NCI-H1694 (cell line): ENCODE measurements at regions not wholly inside any gene's neighbourhood (a gene's known extent, or its start where the extent isn't known, plus 50 kb on each side); places are given as distances from the start of the nearest gene placed in this dataset.
"Not testable (repeated sequence)": the region's sequence is repeated elsewhere in the genome, so short reads cannot be mapped to it uniquely, and the experiment has no call there.

Experiments used
- DNase-seq: peaks from one replicate; lab custom pipeline; 2025; lab: John Stamatoyannopoulos, UW

DNA sequence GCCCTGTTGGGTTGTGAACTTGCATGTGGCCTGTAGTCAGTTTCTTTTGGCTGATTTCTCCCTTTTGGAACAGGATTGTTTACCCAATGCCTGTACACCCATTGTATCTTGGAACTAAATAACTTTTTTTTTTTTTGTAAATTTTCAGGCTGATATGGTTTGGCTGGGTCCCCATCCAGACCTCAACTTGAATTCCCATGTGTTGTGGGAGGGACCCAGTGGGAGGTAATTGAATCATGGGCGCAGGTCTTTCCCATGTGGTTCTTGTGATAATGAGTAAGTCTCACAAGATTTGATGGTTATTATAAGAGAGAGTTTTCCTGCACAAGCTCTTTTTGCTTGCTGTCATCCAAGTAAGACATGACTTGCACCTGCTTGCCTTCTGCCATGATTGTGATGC lies 253.8 kb upstream of the GBE1 start:
- no peak for DNase-seq

DNA sequence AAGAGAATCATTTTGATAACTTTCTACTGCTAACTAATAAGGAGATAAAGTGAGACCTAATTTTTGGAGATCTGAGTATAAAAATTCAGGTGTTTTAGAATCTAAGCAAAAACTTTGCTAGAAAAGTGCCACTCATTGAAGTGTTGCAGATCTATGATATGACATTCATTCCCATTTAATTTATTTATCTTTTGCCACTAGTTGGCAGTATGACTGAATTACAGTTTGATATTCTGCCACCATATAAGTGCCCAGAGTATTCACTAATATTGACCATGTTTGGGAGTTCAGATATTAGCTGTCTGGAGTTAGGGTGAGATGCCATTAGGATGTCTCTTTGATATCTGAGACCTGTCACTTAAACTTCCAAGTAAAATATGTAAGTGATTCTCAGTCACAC lies 251.3 kb upstream of the GBE1 start:
- no peak for DNase-seq

DNA sequence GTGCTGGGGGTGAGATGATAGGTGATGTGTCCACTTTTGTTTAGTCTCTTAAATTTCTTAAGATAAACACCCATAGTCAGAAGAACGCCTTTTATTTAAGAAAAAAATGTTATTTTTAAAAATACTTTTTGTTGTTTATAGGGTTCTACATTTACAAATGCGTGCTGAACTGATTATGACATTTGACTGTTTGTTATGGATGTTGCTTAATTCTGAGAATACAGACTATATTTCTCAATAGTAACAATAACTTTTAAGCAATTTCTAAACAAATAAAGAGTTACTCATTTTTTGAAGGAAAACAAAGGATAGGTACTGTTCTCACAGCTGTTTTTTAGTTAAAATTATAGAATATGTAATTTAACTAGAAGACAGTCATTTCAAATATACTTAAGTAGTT lies 249.9 kb upstream of the GBE1 start:
- no peak for DNase-seq

DNA sequence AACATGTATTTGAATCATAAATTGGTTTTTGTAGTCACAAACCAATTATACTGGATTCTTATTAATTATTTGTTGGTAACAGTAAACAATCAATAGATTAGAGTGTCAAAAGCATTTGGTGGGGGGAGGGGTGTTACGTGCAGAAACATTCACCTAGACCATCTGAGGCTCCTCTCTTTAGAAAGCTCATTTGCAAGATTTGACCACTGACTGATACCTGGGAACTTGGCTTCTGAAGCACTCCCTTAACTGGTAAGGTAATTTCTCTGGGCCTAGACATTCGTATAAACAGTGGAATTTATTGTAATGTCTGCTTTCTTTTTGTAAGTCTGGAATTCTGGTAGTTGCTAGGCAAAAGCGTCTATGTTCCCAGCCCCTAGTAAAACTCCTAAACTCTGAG lies 243.8 kb upstream of the GBE1 start:
- no peak for DNase-seq

DNA sequence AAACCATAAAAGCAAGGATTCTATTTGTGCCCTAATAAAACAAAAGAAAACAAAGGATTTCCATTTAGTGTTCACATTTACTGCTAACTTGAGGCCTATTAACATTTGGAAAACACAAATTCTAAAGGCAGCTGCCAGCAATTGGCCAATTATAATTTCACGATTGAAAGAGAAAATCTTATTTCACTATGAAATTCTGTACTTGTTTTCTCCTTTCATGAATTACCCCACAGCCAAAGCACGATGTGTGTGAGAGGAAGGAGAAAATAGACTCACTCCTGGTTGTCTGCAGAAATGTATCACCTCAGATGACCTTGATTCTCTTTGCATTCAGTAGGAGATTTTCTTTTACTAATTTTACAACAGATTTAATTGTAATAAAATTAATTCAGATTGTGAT lies 242.8 kb upstream of the GBE1 start:
- DNase-seq: no peak

DNA sequence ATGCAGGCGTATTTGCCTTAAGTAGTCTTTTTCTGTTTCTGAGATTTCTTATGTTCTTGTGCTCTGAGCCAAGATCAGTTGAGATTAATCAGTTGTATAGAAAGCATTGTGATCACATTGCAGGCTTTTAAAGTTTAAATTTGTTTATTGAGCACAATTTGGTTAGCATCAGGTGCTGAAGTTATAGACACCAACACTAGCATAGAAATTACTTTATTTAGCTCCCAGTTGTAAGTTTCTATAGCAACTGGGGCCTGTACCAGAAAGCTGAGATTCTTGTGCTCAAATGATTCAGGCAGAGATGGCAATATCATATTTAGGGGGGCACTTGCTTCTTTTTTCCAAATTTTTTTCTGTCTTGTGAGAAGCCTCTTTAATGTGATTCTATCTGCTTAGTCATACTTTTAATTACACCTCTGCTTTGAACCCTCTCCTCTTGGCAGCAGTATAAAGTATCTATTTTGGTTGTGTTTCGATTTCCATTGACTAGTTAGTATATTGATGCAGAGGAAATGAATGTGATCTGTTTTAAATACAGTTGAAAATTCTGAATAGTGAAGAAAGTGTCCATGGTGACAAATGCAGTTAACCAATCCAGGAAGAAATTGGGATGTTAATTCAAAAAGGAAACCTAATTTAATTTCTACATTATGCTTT lies 241.7 kb upstream of the GBE1 start:
- DNase-seq: no peak

DNA sequence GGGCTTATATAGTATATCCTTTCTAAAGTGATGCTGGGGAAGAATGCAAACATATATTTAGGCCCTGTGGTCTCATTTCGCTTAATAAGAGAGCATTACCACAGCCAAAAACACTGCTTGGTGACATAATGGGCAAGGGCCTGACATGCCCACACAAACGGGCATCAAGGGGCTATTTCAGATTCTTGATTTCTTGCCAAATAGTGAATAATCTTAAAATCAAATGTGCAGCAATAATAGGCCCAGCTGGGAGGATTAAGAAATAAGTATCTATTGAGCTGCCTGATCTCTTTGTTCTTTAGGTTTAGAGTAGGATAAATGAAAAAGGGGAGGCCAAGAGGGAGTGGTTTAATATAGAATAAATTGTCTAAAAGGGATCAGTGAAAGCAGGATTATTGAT lies 241.0 kb upstream of the GBE1 start:
- DNase-seq: no peak

DNA sequence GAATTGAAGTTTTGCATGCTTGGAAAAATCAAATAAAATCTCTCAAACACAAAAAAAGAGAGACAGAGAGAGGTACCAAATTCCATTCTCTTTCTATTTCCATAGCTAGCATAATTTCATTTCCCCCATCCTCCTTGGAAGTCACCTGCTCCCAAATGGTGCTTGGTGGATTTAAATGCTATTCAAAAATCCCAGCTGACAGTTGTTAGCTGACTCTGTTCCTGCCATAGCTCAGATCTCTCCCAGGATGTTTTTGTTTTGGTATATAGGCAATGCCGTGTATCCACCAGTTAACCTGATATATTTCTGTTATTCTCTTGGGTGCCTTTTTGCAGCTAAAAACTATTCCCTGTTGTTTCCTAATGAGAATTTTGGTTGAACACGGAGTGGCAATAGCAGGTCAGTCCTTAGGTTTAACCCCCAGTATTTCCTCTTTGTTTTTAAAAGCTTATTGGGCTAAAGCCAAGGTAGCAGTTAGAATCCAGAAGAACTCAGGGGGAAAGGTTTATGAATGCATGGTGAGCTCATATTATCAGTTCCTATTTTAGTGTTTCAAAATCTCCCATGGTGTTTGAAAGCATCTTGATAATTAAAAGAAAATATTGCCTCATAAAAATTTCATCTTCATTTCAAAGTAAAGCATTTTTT lies 240.0 kb upstream of the GBE1 start:
- no peak for DNase-seq

DNA sequence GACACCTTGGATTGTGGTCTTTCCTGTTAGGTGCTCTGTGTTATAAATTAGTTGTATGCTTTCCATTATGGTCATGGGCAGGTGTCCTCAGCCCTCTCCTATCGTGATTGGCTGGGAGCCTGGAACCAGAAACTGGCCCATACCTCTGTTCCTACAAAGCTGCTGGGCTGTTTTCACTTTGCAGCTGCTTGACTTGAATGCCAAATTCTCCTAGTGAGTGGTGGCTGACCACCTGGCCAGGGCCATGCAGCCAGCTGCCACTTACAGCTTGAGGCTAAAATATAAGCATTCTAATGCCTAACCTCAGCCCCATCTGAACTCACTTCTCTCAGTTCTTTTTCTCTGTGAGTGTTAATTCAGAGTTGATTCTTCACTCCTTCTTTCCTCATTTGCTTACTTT lies 239.3 kb upstream of the GBE1 start:
- no peak for DNase-seq

DNA sequence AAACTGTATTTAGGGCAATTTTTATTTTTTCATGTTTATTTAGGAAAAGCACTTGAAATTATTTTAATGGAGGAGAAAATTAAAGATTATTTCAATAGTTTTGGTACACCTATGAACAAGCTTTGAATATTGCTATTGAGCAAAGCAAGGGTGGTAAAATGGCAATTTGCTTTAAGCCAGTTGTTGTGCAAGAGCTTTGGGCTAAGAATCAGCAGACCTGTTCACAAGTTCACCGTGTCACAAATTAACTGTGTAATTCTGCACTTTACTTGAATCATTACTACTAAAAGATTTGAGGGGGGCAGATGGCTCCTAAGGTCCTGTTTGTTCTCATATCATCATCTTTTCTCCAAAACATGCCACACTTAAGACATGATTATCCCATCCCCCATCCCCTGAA lies 238.9 kb upstream of the GBE1 start:
- no peak for DNase-seq

DNA sequence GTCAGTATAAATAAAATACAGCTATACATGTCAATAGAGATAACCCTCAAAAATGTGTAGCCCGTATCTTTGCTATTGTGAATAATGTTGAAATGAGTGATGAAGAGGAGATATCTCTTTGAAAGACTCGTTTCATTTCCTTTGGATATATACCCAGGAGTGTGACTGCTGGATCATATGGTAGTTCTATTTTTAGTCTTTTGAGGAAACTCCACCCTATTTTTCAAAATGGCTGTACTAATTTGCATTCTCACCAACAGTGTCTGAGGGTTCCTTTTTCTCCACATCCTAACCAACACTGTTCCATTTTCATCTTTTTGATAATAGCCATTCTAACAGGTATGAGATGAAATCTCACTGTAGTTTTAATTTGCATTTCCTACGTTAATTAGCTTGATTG lies 237.5 kb upstream of the GBE1 start:
- no peak for DNase-seq

DNA sequence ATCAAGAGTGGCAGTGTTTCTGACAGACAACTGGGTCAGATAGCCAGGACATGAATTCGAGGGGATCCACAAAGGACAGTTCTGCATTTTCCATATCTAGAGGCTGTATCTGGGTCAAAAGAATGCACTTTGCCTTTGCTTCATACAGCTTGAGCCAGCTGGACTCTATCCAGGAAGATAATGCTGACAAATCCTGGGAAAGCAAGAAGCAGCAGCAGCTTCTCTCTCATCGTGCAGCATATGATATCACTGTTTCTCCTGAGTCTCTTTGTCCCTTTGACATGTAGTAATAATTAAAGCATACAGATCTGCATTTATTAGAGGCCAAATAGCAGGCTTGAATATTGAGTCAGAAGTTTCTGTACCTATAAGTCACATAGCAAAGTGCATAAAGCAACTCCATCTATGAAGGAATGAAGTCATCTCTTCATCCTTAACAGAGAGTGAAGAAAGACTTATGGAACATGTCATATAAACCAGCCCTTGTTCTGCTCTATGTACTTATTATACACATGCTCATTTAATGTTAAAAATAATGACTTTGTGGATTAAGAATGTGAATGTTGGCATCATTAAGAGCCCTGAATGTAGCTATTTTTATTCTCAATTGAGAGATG lies 236.8 kb upstream of the GBE1 start:
- DNase-seq: no peak

DNA sequence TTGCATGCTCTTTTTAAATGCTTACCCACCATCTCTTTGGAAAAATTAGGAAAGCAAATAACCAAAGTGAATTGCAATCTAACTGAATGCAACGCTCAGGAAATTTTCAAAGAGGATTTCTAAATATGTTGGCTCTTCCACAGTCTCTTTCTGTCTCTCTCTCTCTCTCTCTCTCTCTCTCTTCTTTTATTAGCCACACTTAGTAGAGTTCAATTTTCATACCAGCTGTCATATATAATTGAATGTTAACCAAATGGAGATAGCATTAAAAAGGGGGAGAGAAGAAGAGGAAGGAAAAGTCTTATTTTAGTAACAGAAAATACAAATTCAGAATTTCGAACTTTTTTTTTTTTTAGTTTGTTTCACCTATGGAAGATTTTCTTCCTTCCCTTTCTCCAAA lies 235.9 kb upstream of the GBE1 start:
- no peak for DNase-seq

DNA sequence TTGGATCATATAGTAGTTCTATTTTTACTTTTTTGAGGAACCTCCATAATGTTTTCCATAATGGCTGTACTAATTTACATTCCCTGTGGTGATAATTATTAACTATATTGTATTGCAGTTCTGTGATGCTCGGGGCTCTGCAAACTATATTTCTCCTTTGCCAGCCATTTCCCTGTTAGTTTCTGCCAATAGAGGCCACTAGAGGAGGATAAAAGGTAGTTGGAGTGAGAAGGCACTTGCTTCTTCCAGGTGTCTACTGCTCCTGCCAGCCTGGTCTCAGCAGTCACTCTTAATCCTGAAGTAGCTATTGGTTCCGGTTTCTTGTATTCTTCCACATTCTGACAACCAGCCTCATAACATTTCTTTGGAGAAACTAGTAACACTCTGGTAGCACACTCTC lies 233.9 kb upstream of the GBE1 start:
- no peak for DNase-seq

DNA sequence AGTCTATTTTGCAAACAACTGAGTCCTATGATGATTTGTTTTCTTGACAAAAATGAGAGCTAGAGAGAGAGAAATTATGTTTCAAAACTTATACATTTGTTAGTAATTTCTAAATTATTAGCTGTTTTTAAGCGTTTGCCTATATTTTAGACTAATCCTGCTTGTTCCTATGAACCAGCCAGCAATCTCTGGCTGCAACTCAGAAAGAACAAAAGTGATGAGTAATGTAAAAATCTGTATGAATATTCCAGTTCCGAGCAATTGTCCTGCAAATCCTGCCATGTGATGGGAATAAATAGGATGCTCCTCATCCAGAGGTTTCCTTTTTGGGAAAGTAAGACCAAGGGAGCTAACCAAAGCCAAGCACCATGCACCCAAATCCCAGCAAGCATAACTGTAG lies 228.3 kb upstream of the GBE1 start:
- no peak for DNase-seq

DNA sequence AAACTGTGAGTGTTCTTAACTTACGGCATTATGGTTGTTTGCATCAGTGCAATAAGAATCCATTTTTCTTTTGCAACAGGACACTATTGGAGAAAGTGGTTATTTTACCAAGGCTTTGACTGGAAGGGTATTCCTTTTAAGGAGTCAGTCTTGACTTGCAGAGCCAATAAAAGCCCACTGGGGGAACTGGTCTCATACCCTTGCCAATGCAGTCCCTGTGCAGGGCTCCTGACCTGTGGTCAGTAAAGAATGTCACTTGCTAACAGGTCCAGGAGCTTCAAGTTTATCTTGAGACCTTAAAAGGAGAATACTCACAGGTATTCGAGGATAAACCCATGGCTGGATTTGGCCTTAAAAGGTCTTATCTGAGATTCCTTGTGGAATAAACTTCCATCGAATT lies 227.8 kb upstream of the GBE1 start:
- no peak for DNase-seq

DNA sequence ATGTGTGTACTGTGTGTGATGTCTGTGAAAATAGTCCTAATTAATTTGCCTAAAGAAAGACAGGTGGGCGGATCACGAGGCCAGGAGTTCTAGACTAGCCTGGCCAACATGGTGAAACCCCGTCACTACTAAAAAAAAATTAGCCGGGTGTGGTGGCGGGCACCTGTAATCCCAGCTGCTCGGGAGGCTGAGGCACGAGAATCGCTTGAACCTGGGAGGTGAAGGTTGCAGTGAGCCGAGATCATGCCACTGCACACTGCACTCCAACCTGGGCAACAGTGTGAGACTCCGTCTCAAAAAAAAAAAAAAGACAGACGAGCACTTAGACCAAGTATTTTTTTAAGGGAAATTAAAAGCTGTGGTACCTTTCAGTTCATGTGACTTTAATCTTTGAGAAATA lies 226.0 kb upstream of the GBE1 start:
- DNase-seq: not testable (repeated sequence)

DNA sequence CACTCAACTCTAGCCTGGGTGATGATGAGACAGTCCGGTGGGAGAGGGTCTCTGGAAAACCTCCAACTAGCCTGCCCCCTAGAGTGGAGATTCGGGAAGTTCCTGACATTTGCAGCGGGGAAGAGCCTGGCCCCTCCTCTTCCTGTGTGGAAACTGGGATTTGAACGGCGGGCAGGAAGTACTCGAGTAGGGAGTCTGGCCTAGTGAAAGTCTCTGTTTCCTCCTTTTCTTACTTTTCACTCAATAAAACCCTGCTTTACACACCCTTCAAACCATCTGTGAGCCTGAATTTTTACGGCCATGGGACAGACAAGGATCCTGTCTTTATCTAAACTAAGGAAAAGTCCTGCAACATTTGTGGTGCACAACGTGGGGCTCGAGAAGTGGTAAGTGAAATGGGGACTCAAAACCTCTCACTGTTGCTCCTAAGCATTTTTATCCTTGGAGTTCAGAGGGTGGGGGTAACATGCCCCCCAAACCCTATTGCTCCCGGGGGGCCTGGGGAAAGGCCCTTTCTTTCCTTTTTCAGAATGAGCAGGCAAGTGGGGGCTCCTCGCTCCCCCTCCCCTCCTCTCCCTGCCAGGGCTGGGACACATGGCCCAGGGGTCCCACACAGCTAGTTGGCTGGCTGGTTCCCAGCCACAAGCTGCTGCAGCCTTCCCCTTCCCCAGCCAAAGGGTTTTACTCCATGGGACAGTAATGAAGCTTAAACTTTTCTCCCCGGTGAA lies 224.7 kb upstream of the GBE1 start:
- no peak for DNase-seq

DNA sequence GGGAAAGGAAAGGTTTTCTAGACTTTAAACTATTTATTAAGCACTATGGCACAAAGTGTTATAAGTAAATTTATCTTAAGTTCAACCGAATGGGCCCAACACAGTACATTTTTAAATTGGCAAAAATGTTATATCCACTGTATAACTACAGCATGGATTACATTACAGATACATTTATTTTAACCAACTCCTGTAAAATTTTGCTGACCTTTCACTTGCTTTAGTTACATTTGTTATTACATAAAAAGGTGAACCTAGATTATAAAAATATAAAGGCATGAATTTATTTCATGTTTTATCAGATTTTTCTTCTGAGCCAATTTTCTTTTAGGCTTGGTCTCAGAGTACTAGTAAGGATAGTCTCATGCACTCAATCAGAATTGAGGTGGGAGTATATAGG lies 221.9 kb upstream of the GBE1 start:
- no peak for DNase-seq

DNA sequence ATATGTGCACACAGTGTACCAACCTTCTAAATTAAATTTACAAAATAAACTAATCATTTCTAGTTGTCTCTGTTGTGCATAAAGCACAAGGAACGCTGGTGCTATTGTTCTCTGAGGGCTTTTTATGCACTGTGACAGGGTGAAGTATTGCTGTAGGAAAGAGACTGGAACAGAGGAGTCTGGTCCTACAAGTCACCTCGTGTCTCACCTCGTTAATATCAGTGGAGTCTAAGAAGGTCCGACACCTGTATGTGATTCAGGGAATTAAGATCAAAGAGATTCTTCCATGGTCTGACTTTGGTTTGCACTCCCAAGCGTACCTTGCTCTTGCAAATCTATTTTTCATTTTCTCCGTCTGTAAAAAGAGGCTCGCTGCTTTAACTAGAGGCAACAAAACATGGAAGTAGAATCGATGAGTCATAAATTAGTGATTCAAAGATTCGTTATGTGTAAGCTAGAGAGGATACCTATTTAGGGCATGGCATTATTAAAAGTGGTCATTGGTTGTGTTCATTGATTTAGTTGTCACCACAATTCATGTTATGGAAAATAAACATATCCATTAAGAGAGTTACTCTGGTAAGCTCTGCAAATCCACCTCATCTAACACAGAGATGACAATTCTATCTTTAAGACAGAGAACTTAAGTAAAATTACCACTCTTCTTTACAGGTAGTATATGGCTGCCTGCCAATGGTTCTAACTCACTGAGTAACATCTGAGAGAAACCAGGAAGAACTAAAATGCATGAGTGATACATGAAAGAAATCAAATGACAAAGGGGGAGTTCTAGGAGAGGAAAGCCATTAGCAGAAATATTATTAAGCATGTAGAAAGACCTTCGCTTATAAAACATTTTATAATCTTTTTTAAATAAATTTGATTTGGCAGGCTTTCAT lies 219.4 kb upstream of the GBE1 start:
- no peak for DNase-seq

DNA sequence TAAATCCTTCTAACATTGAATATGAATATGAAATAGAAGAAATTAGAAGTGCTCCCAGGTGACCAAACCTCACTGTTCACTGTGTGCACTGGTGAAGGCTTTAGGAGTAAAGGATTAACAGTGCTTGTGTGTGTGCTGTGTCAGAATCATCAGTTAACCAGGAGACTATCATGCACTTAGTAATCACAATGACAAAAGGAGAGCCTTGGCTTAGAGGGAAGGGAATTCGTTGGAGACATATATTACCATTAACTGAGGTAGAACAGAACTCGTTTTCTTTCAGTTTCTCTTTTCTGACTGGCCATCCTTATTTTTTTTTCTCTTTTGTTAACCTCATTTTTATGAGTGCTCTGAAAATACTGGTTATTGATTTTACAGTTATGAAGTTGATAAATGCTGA lies 213.3 kb upstream of the GBE1 start:
- no peak for DNase-seq

DNA sequence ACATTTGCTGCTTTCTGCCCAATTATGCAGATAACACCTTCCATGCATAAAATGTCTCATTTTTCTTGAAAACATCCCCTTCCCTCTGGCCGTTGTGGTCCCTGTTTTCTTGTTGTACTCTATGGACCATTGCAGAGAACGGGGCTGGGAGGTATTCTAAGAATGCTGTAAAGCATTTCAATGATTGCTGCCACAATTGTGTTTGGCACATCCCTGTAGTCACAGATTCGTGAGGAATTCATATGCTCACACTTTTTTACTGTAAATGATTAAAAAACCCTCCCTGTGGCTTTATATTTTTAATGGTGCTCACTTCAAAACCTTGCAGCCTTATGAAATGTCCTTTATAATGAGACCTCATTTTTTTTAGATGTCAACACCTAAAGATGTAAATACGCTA lies 207.2 kb upstream of the GBE1 start:
- no peak for DNase-seq
